HEK293T (cell line): ENCODE measurements at regions not wholly inside any gene's neighbourhood (a gene's known extent, or its start where the extent isn't known, plus 50 kb on each side); places are given as distances from the start of the nearest gene placed in this dataset.

Source experiments
- ARNT ChIP-seq: fragments of 450-650 bp; IDR thresholded peaks from 2 replicates; pipeline ENCODE4 v1.6.1; 2017; ENCODE audit warnings: mild to moderate bottlenecking
- BHLHE40 ChIP-seq: fragments of 450-650 bp; IDR thresholded peaks from 2 replicates; pipeline ENCODE4 v1.6.1; 2016; ENCODE audit warnings: mild to moderate bottlenecking, moderate library complexity, borderline replicate concordance
- CTBP1 ChIP-seq: fragments of 450-650 bp; IDR thresholded peaks from 2 replicates; pipeline ENCODE4 v1.6.1; 2016; ENCODE audit warnings: borderline replicate concordance
- NFRKB ChIP-seq: fragments of 450-650 bp; IDR thresholded peaks from 2 replicates; pipeline ENCODE4 v1.6.1; 2016; ENCODE audit warnings: mild to moderate bottlenecking, moderate library complexity
- SP1 ChIP-seq: fragments of 450-650 bp; IDR thresholded peaks from 2 replicates; pipeline ENCODE4 v1.6.1; 2017
- SUZ12 ChIP-seq: fragments of 450-650 bp; IDR thresholded peaks from 2 replicates; pipeline ENCODE4 v1.6.1; 2016; ENCODE audit warnings: mild to moderate bottlenecking

GRCh38 chr4:22090661-22091351 is 142.2 kb upstream of the KCNIP4 start:
- TF ChIP-seq ARNT = no peak
- no peak for TF ChIP-seq NFRKB
- no peak for TF ChIP-seq BHLHE40
- TF ChIP-seq CTBP1 = no peak
- no peak for TF ChIP-seq SUZ12
- TF ChIP-seq SP1 = no peak
